PFSK-1 (cell line): ENCODE measurements at regions not wholly inside any gene's neighbourhood (a gene's known extent, or its start where the extent isn't known, plus 50 kb on each side); places are given as distances from the start of the nearest gene placed in this dataset.

ENCODE experiments used
- FOXP2 ChIP-seq: optimal IDR thresholded peaks from 2 replicates; pipeline ENCODE3; 2011; ENCODE audit warnings: borderline replicate concordance, control low read depth, inconsistent platforms; ENCODE audit not compliant: insufficient read depth; ENCODE audit errors: extremely low read length, extremely low read depth
- POLR2AphosphoS5 ChIP-seq: IDR thresholded peaks from 2 replicates; pipeline ENCODE4 v1.6.1; 2012; ENCODE audit warnings: low read depth, mild to moderate bottlenecking, control low read depth, low read length, moderate library complexity
- SIN3A ChIP-seq: IDR thresholded peaks from 2 replicates; pipeline ENCODE4 v1.6.1; 2012; ENCODE audit warnings: mild to moderate bottlenecking, low read length, moderate library complexity, borderline replicate concordance; ENCODE audit not compliant: insufficient read depth
- TAF1 ChIP-seq: IDR thresholded peaks from 2 replicates; pipeline ENCODE4 v1.6.1; 2012; ENCODE audit warnings: low read length, control low read depth, borderline replicate concordance; ENCODE audit not compliant: insufficient read depth
- TF ChIP-seq, protein P1 (sequence below), 2 experiments: IDR thresholded peaks; 2 replicates each; pipeline versions ENCODE4 v1.6.1 to v1.8.0; 2011 to 2012; ENCODE audit warnings: low read depth in 2 of 2, low read length in 2 of 2, control low read depth in 1 of 2, inconsistent platforms in 1 of 2, mild to moderate bottlenecking in 1 of 2, moderate library complexity in 1 of 2; ENCODE audit not compliant: insufficient read depth in 1 of 2

DNA sequence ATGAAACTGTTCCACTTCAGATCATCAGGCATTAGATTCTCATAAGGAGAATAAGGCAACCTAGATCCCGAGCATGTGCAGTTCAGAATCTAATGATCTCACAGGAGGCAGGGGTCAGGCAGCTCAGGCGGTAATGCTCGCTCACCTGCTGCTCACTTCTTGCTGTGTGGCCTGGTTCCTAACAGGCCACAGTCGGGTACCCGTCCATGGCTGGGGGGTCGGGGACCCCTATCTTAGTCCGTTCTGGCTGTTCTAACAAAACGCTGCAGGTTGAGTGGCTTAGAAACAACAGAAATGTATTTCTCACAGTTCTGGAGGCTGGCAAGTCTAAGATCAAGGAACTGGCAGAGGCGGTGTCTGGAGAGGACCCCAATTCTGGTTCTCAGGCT, 79.2 kb downstream of the ASB1 start:
- TF ChIP-seq SIN3A (no peak), TAF1 (no peak), FOXP2 (no peak), POLR2AphosphoS5 (no peak)
- TF ChIP-seq, protein P1, sequence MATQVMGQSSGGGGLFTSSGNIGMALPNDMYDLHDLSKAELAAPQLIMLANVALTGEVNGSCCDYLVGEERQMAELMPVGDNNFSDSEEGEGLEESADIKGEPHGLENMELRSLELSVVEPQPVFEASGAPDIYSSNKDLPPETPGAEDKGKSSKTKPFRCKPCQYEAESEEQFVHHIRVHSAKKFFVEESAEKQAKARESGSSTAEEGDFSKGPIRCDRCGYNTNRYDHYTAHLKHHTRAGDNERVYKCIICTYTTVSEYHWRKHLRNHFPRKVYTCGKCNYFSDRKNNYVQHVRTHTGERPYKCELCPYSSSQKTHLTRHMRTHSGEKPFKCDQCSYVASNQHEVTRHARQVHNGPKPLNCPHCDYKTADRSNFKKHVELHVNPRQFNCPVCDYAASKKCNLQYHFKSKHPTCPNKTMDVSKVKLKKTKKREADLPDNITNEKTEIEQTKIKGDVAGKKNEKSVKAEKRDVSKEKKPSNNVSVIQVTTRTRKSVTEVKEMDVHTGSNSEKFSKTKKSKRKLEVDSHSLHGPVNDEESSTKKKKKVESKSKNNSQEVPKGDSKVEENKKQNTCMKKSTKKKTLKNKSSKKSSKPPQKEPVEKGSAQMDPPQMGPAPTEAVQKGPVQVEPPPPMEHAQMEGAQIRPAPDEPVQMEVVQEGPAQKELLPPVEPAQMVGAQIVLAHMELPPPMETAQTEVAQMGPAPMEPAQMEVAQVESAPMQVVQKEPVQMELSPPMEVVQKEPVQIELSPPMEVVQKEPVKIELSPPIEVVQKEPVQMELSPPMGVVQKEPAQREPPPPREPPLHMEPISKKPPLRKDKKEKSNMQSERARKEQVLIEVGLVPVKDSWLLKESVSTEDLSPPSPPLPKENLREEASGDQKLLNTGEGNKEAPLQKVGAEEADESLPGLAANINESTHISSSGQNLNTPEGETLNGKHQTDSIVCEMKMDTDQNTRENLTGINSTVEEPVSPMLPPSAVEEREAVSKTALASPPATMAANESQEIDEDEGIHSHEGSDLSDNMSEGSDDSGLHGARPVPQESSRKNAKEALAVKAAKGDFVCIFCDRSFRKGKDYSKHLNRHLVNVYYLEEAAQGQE (IDR thresholded peaks at IDR 0.05; ENCODE audit: insufficient read depth in 1 of 2, low read depth in 2 of 2, low read length in 2 of 2), result no peak

DNA sequence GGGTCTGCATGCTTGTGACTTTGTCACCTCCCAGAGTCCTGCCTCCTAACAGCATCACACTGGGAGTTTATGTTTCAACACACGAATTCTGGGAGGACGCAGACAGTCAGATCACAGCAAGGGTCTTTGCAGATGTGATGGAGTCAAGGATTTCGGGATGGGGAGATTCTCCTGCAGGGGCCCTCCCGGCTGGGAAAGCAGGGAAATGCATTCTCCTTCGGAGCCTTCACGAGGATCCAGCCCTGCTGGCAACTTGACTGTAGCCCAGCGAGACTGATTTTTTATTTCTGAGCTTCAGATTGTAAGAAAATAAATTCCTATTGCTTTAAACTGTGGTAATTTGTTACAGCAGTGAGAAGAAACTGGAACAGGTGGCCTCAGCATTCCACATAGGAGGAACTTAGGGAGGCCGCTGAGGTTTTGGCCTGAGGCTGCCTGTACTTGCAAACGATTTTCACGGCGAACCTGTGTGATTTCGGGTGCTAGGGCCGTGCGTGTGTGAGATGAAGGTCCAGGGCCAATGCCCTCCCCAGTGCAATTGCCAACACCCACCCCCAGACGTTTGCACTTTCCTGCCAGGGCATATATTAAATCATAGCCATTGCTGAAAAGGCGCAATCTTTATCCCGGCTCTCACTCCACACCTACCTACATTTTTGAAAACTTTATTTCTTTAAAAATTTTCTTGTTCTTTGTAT, 79.8 kb downstream of the ASB1 start:
- TF ChIP-seq TAF1, result no peak
- TF ChIP-seq FOXP2, result no peak
- no peak for TF ChIP-seq SIN3A
- TF ChIP-seq, protein P1 (IDR thresholded peaks at IDR 0.05; ENCODE audit: insufficient read depth in 1 of 2, low read depth in 2 of 2, low read length in 2 of 2), result no peak
- no peak for TF ChIP-seq POLR2AphosphoS5

DNA sequence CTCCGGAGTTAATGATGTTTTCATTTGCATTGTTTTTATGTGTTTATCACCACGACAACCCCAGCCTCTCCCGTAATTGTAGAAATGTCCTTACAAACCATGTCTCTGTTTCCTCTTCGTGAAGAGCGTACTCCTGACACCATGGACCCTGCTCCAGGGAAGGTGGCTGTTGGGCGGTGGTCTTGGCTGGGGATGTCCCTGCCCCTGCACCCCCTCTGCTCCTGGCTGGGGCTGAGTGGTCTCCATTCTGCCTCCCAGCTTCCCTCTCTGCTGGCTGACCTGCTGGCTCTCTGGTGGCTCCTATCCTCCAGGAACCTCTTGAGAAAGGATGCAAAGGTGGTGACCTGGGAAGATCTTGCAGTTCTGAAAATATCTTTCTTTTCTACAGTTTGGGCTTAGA, 81.1 kb downstream of the ASB1 start:
- TF ChIP-seq SIN3A, result no peak
- no peak for TF ChIP-seq FOXP2
- TF ChIP-seq, protein P1 (IDR thresholded peaks at IDR 0.05; ENCODE audit: insufficient read depth in 1 of 2, low read depth in 2 of 2, low read length in 2 of 2), result no peak

DNA sequence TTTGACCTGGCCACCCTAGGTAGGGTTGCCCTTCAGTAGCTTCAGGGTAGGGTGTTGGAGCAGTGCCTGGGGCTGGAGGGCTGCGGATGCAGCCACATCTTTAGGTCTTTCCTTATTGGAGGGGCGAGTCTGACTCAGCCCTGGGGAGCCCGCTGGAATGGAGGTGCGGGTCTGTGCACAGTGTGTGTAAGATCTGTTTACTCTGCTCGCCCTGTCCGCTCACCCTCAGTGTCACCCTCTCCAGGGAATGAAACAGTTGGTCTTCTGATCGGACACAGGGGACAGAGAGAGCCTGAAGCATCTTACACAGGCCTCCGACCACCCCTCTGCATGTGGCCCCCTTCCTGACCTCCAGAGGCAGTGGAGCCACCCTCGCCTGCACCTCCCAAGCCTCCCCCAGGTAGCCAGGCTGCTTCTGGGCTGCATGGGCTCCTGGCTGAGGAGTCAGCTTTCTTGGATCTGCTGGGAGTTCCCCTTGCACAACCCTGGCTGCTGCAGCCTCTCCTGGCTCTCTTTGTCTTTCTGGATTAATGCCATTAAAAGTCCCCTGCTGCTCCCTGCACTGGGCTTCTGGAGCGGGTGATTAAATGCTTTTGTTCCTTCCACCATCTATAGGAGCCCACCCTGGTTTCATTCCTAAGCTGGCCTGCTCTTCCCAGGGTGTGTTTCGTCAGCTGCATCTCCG, 82.6 kb downstream of the ASB1 start:
- TF ChIP-seq, protein P1 (IDR thresholded peaks at IDR 0.05; ENCODE audit: insufficient read depth in 1 of 2, low read depth in 2 of 2, low read length in 2 of 2), result no peak
- no peak for TF ChIP-seq SIN3A
- no peak for TF ChIP-seq TAF1
- no peak for TF ChIP-seq FOXP2
- no peak for TF ChIP-seq POLR2AphosphoS5
